ENCODE measurements at regions not wholly inside any gene's neighbourhood (a gene's known extent, or its start where the extent isn't known, plus 50 kb on each side); places are given as distances from the start of the nearest gene placed in this dataset.

DNA sequence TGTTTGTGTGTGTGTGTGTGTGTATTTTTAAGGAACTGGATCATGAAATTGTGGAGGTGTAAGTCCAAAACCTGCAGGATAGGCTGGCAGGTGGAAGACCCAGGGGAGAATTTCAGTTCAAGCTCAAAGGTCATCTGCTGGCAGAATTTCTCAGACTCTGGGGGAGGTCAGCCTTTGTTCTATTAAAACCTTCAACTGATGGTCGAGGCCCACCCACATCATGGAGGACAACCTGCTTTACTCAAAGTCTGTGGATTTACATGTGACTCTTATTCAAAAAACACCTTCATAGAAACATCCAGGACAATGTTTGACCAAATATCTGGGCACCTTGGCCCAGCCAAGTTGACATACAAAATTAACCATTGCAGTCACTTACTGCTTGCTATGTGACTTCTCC lies 157.2 kb downstream of the EDEM1 start:
- H3K4me3 ChIP-seq (ENCODE audit: low read depth, low read length): no peak overlapping the region
- TF ChIP-seq, protein P1, sequence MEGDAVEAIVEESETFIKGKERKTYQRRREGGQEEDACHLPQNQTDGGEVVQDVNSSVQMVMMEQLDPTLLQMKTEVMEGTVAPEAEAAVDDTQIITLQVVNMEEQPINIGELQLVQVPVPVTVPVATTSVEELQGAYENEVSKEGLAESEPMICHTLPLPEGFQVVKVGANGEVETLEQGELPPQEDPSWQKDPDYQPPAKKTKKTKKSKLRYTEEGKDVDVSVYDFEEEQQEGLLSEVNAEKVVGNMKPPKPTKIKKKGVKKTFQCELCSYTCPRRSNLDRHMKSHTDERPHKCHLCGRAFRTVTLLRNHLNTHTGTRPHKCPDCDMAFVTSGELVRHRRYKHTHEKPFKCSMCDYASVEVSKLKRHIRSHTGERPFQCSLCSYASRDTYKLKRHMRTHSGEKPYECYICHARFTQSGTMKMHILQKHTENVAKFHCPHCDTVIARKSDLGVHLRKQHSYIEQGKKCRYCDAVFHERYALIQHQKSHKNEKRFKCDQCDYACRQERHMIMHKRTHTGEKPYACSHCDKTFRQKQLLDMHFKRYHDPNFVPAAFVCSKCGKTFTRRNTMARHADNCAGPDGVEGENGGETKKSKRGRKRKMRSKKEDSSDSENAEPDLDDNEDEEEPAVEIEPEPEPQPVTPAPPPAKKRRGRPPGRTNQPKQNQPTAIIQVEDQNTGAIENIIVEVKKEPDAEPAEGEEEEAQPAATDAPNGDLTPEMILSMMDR (IDR thresholded peaks at IDR 0.05; ENCODE audit: control insufficient read depth, extremely low read depth, insufficient read depth): no peak
- no peak for DNase-seq (ENCODE audit: low read depth)

DNA sequence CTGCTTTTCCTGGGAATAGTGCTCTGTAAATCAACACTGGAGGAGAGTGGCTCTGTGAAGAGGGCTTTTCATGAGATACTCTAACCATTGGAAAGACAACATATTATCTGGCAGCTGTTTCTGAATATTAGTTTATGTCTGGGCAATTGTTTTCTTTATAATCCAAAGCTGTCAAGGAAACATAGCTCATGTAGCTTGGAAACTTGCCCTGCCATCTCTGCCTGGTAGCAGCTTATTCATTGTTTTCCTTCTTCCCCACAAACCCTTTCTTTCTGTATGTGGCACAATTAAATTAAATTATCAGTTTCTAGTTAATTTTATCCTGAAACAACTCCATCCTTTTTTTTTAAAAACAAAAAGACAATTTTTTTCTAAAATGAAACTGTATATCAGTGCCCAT lies 160.0 kb downstream of the EDEM1 start:
- TF ChIP-seq, protein P1 (IDR thresholded peaks at IDR 0.05; ENCODE audit: control insufficient read depth, extremely low read depth, insufficient read depth): no peak
- no peak for DNase-seq (ENCODE audit: low read depth)
- H3K4me3 ChIP-seq (ENCODE audit: low read depth, low read length): no peak overlapping the region

DNA sequence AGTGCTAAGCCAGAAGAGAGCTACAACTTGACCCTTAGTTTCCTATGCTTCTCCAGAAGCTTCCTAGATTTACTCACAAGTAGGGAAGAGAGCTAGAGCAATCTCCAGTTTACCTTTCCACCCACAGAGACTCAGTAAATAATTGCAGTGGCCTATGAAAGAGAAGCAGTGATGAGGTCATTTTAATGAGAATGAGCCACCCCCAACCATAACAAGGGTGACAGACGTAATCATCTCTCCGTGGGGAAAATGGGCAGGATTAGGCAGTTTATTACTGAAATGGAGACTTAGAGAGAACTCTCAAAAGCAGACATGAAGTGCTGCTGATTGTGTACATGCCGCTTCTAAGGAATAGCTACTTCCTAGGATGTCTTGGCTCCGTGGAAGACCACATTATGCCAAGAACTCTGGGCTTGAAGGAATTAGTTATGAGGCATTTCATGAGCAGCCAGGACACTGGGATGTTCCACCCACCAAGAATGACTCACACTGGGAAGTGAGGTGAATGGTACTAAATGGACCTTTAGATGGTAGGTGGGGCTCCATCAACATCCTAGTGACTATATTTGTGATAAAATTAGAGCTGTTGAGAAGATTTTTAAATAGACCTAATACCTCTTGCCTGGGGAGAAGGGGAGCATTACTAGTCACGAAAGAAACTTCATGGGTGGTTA lies 160.9 kb downstream of the EDEM1 start:
- H3K4me3 ChIP-seq (ENCODE audit: low read depth, low read length): no peak overlapping the region
- TF ChIP-seq, protein P1 (IDR thresholded peaks at IDR 0.05; ENCODE audit: control insufficient read depth, extremely low read depth, insufficient read depth): no peak
- no peak for DNase-seq (ENCODE audit: low read depth)

DNA sequence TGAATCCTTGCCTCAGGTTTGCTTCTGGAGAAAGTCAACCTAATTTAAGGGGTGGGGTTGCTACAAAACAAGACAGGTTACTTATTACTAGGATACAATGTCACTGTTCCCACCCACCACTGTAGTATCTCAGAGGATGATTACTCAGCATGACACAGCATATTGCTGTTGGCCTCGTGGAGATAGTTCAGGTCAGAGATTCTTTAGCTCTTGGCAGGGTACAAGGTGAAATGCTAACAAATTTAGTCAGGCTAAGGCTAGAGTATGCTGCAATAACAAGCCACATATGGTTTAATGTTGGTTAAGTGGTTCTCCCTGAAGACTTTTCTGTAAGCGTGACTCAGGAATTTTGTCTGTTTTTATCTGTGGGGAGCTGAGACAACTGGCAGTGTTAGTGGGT lies 161.8 kb downstream of the EDEM1 start:
- DNase-seq (ENCODE audit: low read depth): no peak
- no peak overlapping the region for H3K4me3 ChIP-seq (ENCODE audit: low read depth, low read length)
- TF ChIP-seq, protein P1 (IDR thresholded peaks at IDR 0.05; ENCODE audit: control insufficient read depth, extremely low read depth, insufficient read depth): no peak

DNA sequence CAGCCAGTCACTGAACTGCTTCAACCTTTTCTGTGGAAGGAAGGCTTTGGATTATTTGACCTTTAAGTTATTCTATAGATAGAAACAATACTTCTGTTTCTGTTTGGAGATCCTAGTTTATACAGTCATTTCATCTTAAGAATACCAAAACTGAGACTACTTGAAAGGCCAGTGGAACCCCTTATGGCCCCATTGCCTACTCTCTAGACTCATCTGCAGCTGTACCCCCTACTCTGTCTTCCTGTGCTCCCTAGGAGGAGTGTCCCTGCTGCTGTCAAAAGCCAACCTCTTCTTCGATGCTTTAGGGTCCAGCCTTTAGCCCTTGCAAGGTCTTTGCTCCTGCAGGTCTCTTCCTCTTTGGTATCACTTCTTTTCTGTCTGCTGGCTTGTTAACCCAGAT lies 169.6 kb downstream of the EDEM1 start:
- no peak for DNase-seq (ENCODE audit: low read depth)
- H3K4me3 ChIP-seq (ENCODE audit: low read depth, low read length): no peak overlapping the region
- TF ChIP-seq, protein P1 (IDR thresholded peaks at IDR 0.05; ENCODE audit: control insufficient read depth, extremely low read depth, insufficient read depth): no peak

DNA sequence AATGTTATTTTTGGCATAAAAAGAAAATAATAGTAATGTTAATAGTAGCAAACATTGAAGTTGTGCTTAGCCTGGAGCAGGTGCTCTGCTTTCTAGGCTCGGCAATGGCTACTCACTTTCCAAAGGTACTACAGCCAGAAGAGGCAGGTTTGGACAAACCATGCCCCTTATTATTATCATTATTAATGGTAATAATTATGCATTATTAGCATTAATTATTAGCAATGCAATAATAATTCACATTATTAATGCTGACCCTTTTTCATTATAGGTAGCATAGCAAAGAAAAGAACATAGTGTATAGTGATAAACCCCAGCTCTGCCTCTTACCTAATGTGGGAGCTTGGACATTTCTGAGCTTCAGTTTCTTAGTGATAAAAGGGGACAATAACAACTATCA lies 171.4 kb downstream of the EDEM1 start:
- TF ChIP-seq, protein P1 (IDR thresholded peaks at IDR 0.05; ENCODE audit: control insufficient read depth, extremely low read depth, insufficient read depth): no peak
- DNase-seq (ENCODE audit: low read depth): no peak
- H3K4me3 ChIP-seq (ENCODE audit: low read depth, low read length): no peak overlapping the region

DNA sequence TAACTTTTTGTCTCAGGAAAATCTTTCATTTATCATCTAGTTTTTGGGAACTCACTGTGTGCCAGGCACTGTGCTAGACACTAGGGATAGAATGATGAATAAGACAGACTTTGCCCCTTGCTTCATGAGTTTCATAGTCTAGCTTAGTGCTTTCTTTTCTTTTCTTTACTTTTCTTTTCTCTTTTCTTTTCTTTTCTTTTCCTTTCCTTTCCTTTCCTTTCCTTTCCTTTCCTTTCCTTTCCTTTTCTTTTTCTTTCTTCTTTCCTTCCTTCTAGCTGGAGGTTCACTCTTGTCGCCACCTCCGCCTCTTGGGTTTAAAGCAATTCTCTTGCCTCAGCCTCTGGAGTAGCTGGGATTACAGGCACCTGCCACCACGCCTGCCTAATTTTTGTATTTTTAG lies 172.9 kb downstream of the EDEM1 start:
- no peak for DNase-seq (ENCODE audit: low read depth)
- TF ChIP-seq, protein P1 (IDR thresholded peaks at IDR 0.05; ENCODE audit: control insufficient read depth, extremely low read depth, insufficient read depth): no peak
- no peak overlapping the region for H3K4me3 ChIP-seq (ENCODE audit: low read depth, low read length)
